OCI-LY1 (cell line): ENCODE measurements at regions not wholly inside any gene's neighbourhood (a gene's known extent, or its start where the extent isn't known, plus 50 kb on each side); places are given as distances from the start of the nearest gene placed in this dataset.

Experiments
- H2AFZ ChIP-seq: fragments of 200-600 bp; sonication (generic), shearing (Covaris generic); 2 replicates; pipeline ENCODE4 v1.6.0; 2014; ENCODE audit warnings: antibody characterized with exemption, mild to moderate bottlenecking, low read length
- H3F3A ChIP-seq: fragments of 200-600 bp; sonication (generic), shearing (Covaris generic); 2 replicates; pipeline ENCODE4 v1.6.0; 2014; ENCODE audit warnings: mild to moderate bottlenecking, antibody characterized with exemption, low read length, moderate library complexity; ENCODE audit not compliant: insufficient read depth
- H3K27ac ChIP-seq: fragments of 200-600 bp; sonication (generic); 2 replicates; pipeline ENCODE4 v1.5.1; 2014; ENCODE audit warnings: low read length, mixed run types, mild to moderate bottlenecking, low read depth; ENCODE audit not compliant: poor library complexity, severe bottlenecking
- H3K27me3 ChIP-seq: fragments of 200-600 bp; sonication (generic); 2 replicates; pipeline ENCODE4 v1.6.0; 2014; ENCODE audit warnings: antibody characterized with exemption, mild to moderate bottlenecking, low read length, moderate library complexity; ENCODE audit not compliant: insufficient read depth
- H3K36me3 ChIP-seq: fragments of 200-600 bp; sonication (generic); 2 replicates; pipeline ENCODE4 v1.6.1; 2014; ENCODE audit warnings: mild to moderate bottlenecking, antibody characterized with exemption, low read length, moderate library complexity, mixed read lengths; ENCODE audit not compliant: insufficient read depth
- H3K4me1 ChIP-seq: fragments of 200-600 bp; sonication (generic); 2 replicates; pipeline ENCODE4 v1.5.1; 2014; ENCODE audit warnings: mild to moderate bottlenecking, low read length, moderate library complexity; ENCODE audit not compliant: insufficient read depth, severe bottlenecking
- H3K4me2 ChIP-seq: fragments of 200-600 bp; sonication (generic), shearing (Covaris generic); 2 replicates; pipeline ENCODE4 v1.6.1; 2014; ENCODE audit warnings: low read length
- H3K4me3 ChIP-seq: fragments of 200-600 bp; sonication (generic); 2 replicates; pipeline ENCODE4 v1.5.1; 2014; ENCODE audit warnings: low read length, low read depth, mild to moderate bottlenecking, mixed read lengths; ENCODE audit not compliant: poor library complexity, severe bottlenecking
- H3K79me2 ChIP-seq: fragments of 200-600 bp; shearing (Covaris generic); 2 replicates; pipeline ENCODE4 v1.6.1; 2016; ENCODE audit warnings: mixed run types, low read length, mixed read lengths; ENCODE audit not compliant: insufficient read depth
- H3K9ac ChIP-seq: fragments of 200-600 bp; sonication (generic), shearing (Covaris generic); 2 replicates; pipeline ENCODE4 v1.6.1; 2014; ENCODE audit warnings: mild to moderate bottlenecking, low read length, mixed read lengths
- H3K9me2 ChIP-seq: fragments of 200-600 bp; sonication (generic), shearing (Covaris generic); 2 replicates; pipeline ENCODE4 v1.6.1; 2014; ENCODE audit warnings: low read depth, mild to moderate bottlenecking, low read length, mixed read lengths
- H3K9me3 ChIP-seq: fragments of 200-600 bp; shearing (Covaris generic); 2 replicates; pipeline ENCODE4 v1.6.1; 2014; ENCODE audit warnings: low read length, mixed read lengths
- H4K20me1 ChIP-seq: fragments of 200-600 bp; sonication (generic), shearing (Covaris generic); 2 replicates; pipeline ENCODE4 v1.6.0; 2016; ENCODE audit warnings: mild to moderate bottlenecking, low read length; ENCODE audit not compliant: insufficient read depth
- EZH2 ChIP-seq: fragments of 200-600 bp; sonication (generic), shearing (Covaris generic); IDR thresholded peaks from 2 replicates; pipeline ENCODE4 v1.8.0; 2017; ENCODE audit warnings: borderline replicate concordance, mixed run types, mild to moderate bottlenecking, antibody characterized with exemption, low read length, moderate library complexity, mixed read lengths
- TF ChIP-seq, protein P1 (sequence below): fragments of 200-600 bp; sonication (generic), shearing (Covaris generic); IDR thresholded peaks from 2 replicates; pipeline ENCODE4 v1.5.1; 2017; ENCODE audit warnings: mild to moderate bottlenecking, antibody characterized with exemption, low read length, moderate library complexity, mixed read lengths

DNA sequence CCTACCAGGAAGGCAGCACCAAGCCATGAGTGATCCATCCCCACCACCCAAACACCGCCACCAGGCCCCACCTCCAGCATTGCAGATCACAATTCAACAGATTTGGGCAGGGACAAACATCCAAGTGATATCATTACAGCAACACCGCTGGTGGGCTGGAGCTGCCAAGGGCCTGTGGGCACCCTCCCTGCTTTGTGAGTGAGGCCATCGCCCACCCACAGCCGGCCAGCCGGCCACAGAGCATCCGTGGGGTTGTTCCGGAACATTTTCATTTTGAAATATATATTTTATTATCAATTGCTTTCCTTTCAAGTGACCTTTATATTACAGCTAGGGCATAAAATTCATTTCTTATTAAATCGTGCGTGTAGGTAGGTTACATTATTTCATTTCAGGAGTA lies 286.0 kb upstream of the CDH4 start:
- Histone ChIP-seq H3K9me2 (no peaks in the 10 kb centered on the region), H3K27ac (no peak overlapping the region), H3K9ac (no peak overlapping the region), H2AFZ (no peak overlapping the region), H3K79me2 (no peaks in the 10 kb centered on the region), H3K4me3 (no peak overlapping the region), H3K4me2 (no peak overlapping the region), H3K4me1 (no peaks in the 10 kb centered on the region), H3K36me3 (no peaks in the 10 kb centered on the region), H3K9me3 (no peaks in the 10 kb centered on the region), H3F3A (no peaks in the 10 kb centered on the region), H4K20me1 (no peaks in the 10 kb centered on the region), H3K27me3 (no peaks in the 10 kb centered on the region)
- TF ChIP-seq EZH2: no peak
- TF ChIP-seq, protein P1, sequence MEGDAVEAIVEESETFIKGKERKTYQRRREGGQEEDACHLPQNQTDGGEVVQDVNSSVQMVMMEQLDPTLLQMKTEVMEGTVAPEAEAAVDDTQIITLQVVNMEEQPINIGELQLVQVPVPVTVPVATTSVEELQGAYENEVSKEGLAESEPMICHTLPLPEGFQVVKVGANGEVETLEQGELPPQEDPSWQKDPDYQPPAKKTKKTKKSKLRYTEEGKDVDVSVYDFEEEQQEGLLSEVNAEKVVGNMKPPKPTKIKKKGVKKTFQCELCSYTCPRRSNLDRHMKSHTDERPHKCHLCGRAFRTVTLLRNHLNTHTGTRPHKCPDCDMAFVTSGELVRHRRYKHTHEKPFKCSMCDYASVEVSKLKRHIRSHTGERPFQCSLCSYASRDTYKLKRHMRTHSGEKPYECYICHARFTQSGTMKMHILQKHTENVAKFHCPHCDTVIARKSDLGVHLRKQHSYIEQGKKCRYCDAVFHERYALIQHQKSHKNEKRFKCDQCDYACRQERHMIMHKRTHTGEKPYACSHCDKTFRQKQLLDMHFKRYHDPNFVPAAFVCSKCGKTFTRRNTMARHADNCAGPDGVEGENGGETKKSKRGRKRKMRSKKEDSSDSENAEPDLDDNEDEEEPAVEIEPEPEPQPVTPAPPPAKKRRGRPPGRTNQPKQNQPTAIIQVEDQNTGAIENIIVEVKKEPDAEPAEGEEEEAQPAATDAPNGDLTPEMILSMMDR: no peak

DNA sequence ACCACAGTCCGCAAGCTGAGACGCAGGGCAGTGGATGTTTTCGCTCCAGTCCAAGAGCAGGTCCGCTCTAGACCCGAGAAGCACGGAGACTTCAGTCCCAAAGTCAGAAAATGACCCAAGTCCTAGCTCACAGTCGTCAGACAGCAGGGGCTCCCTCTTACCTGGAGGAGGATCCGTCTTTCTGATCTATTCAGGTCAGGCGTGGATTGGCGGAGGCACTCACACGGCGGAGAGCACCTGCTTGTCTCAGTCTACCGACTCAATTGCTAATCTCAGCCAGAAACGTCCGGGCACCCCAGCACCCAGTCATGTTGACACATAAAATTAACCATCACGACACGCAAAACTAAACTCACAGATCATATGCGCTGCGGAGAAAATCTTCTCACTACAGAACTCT lies 285.3 kb upstream of the CDH4 start:
- H4K20me1 ChIP-seq: no peaks in the 10 kb centered on the region
- no peak overlapping the region for H3K4me3 ChIP-seq
- no peak for TF ChIP-seq EZH2
- no peak overlapping the region for H3K9ac ChIP-seq
- no peaks in the 10 kb centered on the region for H3K27me3 ChIP-seq
- H3K27ac ChIP-seq: no peak overlapping the region
- H3F3A ChIP-seq: no peaks in the 10 kb centered on the region
- no peaks in the 10 kb centered on the region for H3K4me1 ChIP-seq
- H3K9me2 ChIP-seq: no peaks in the 10 kb centered on the region
- H3K36me3 ChIP-seq: no peaks in the 10 kb centered on the region
- H3K9me3 ChIP-seq: no peaks in the 10 kb centered on the region
- no peaks in the 10 kb centered on the region for H3K79me2 ChIP-seq
- no peak overlapping the region for H2AFZ ChIP-seq
- no peak overlapping the region for H3K4me2 ChIP-seq

DNA sequence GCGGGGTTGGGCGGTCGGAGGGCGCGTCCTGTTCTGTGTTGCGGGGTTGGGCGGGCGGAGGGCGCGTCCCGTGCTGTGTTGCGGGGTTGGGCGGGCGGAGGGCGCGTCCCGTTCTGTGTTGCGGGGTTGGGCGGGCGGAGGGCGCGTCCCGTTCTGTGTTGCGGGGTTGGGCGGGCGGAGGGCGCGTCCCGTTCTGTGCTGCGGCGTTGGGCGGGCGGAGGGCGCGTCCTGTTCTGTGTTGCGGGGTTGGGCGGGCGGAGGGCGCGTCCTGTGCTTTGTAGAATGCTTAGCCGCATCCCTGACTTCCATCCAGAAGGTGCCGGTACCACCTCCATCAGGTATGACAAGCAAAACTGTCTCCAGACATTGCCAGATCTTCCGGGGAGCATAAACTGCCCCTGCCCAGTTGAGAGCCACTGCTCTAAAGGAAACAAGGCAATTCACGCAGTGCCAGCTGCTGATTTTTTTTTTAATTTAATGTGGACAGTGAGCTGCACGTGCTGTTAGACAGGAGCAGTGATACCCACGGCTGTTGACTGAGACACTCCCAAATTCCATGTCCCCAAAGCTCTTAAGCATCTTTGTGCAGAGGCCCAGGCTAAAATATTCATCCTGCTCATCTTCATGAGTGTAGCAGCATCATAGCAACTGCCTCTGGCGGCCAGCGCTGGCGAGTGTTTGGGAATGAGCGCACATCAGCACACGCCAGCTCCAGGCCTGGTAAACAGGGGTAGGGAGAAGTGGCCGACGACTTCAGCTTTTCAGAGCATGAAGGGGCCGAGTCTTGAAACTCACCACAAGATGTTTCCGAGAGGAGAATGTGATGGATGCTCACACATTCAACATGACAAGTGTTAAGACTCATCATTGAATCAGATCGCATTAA lies 284.4 kb upstream of the CDH4 start:
- TF ChIP-seq, protein P1: no peak
- no peak for TF ChIP-seq EZH2
- Histone ChIP-seq H4K20me1 (no peaks in the 10 kb centered on the region), H3K4me2 (no peak overlapping the region), H3K4me3 (no peak overlapping the region), H3K27ac (no peak overlapping the region), H3K79me2 (no peaks in the 10 kb centered on the region), H3K27me3 (no peaks in the 10 kb centered on the region), H3K36me3 (no peaks in the 10 kb centered on the region), H3F3A (no peaks in the 10 kb centered on the region), H3K9me2 (no peaks in the 10 kb centered on the region), H2AFZ (no peak overlapping the region), H3K9ac (no peak overlapping the region), H3K4me1 (no peaks in the 10 kb centered on the region), H3K9me3 (no peaks in the 10 kb centered on the region)
